Nephron progenitor cell (in vitro differentiated cells): ENCODE measurements at regions not wholly inside any gene's neighbourhood (a gene's known extent, or its start where the extent isn't known, plus 50 kb on each side); places are given as distances from the start of the nearest gene placed in this dataset.

Experiments used
- DNase-seq: peaks from one replicate; pipeline ENCODE4 v3.0.0; 2021
- H3K27ac Mint-ChIP-seq: 2 replicates; pipeline ENCODE4 v1.8.0; 2021; ENCODE audit warnings: mild to moderate bottlenecking, moderate library complexity, mixed read lengths
- H3K27me3 Mint-ChIP-seq: 2 replicates; pipeline ENCODE4 v1.8.0; 2021; ENCODE audit warnings: mild to moderate bottlenecking, low read depth, mixed read lengths; ENCODE audit not compliant: poor library complexity
- H3K36me3 Mint-ChIP-seq: 2 replicates; pipeline ENCODE4 v1.8.0; 2021; ENCODE audit warnings: low read depth, mixed read lengths
- H3K4me1 Mint-ChIP-seq: 2 replicates; pipeline ENCODE4 v1.8.0; 2021; ENCODE audit warnings: mixed read lengths
- H3K4me3 Mint-ChIP-seq: 2 replicates; pipeline ENCODE4 v1.8.0; 2021; ENCODE audit warnings: mild to moderate bottlenecking, moderate library complexity, mixed read lengths
- H3K9me3 Mint-ChIP-seq: 2 replicates; pipeline ENCODE4 v1.8.0; 2021; ENCODE audit warnings: mild to moderate bottlenecking, moderate library complexity, mixed read lengths
- CTCF ChIP-seq: fragments of 200-600 bp; sonication (generic); IDR thresholded peaks from 2 replicates; pipeline ENCODE4 v1.5.0; 2021; ENCODE audit warnings: antibody characterized with exemption

DNA sequence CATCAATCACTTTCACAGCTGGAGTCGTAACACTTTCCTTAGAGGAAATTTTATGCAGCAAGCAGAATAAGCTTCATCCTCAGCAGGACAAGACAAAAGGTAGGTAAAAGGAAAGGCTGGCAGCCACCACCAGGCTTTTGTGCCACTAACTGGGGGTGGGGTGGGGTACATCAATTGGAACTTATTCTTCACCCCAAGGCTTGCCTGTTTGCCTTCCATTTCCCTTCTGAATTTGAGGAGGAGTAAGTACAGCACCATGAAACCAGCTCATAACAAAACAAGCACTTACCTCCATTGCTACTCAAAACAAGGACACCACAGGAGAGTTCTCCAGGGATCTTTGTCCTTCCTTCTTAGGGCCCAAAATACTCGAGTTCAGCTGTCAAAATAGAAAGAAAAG lies 296.8 kb downstream of the ARRDC4 start:
- TF ChIP-seq CTCF: no peak
- peaks cover 3% of the 10 kb centered on the region for H3K27me3 Mint-ChIP-seq

GRCh38 chr15:98263787-98264186 lies 303.3 kb downstream of the ARRDC4 start:
- H3K4me1 Mint-ChIP-seq: no peaks in the 10 kb centered on the region
- no peak for DNase-seq
- H3K4me3 Mint-ChIP-seq: no peak overlapping the region
- H3K36me3 Mint-ChIP-seq: peaks cover 6% of the 10 kb centered on the region
- TF ChIP-seq CTCF: no peak
- H3K27me3 Mint-ChIP-seq: peaks cover 1% of the 10 kb centered on the region
- peaks cover 55% of the 10 kb centered on the region for H3K9me3 Mint-ChIP-seq
- no peak overlapping the region for H3K27ac Mint-ChIP-seq

More for the DNA sequence above, 296.8 kb downstream of the ARRDC4 start:
- peaks cover 11% of the 10 kb centered on the region for H3K36me3 Mint-ChIP-seq
- H3K27ac Mint-ChIP-seq: no peak overlapping the region
- H3K9me3 Mint-ChIP-seq: peaks cover 48% of the 10 kb centered on the region
- DNase-seq: no peak
- no peak overlapping the region for H3K4me3 Mint-ChIP-seq
- H3K4me1 Mint-ChIP-seq: peaks cover 9% of the 10 kb centered on the region

DNA sequence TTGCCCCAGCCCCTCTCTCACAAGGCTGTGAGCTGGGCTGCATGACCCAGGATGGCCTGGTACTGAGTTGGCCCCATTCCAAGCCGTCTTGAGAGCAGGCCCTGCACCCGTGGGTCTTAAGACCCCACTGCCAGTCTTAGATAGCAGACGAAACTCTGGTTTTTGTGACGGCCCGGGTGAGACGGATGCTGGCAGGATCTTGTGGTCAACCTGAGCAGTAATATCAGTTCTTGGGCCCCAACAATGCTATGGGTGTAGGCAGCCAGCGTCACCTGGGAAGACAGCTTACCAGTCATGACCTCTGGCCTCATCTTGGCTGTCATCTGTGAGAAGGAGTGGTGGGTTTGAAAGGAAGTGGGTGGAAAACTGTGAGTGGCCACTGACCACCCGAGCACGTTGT lies 305.8 kb downstream of the ARRDC4 start:
- no peak for TF ChIP-seq CTCF
- Mint-ChIP-seq H3K36me3 (no peaks in the 10 kb centered on the region), H3K27me3 (peaks cover 3% of the 10 kb centered on the region), H3K4me1 (no peaks in the 10 kb centered on the region), H3K27ac (no peak overlapping the region), H3K4me3 (no peak overlapping the region), H3K9me3 (peaks cover 34% of the 10 kb centered on the region)
- DNase-seq: no peak

- H3K9me3 Mint-ChIP-seq: peaks cover 29% of the 10 kb centered on the region
- H3K4me3 Mint-ChIP-seq: no peak overlapping the region
- H3K27ac Mint-ChIP-seq: no peak overlapping the region
- no peaks in the 10 kb centered on the region for H3K4me1 Mint-ChIP-seq
- DNase-seq: no peak
- TF ChIP-seq CTCF: no peak
- peaks cover 3% of the 10 kb centered on the region for H3K27me3 Mint-ChIP-seq
- no peaks in the 10 kb centered on the region for H3K36me3 Mint-ChIP-seq
Measured at GRCh38 chr15:98268163-98268562, 307.7 kb downstream of the ARRDC4 start.

DNA sequence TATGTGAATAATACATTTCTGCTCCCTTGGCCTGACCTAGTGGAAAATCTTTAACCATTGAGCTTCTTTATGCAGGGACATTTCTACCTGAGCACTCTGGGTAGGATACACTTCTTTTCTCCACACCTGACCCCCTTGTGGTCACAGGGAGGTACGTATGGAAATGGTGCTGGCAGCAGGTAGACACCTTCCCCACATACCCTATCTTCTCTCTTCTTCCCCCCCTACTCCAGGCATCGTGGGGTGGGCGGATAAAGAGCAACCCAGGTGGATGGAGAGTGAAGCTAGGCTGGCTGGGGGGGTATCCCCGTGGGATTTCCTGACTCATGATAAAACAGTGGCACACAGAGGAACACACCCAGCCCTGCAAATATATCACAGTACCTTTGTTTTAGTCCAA lies 312.1 kb downstream of the ARRDC4 start:
- Mint-ChIP-seq H3K36me3 (no peaks in the 10 kb centered on the region), H3K9me3 (peaks cover 3% of the 10 kb centered on the region), H3K4me3 (no peak overlapping the region), H3K27ac (no peak overlapping the region), H3K4me1 (no peaks in the 10 kb centered on the region), H3K27me3 (peaks cover 7% of the 10 kb centered on the region)
- no peak for DNase-seq
- TF ChIP-seq CTCF: no peak

- DNase-seq: no peak
- Mint-ChIP-seq H3K27ac (no peak overlapping the region), H3K4me3 (no peak overlapping the region), H3K4me1 (peaks cover 9% of the 10 kb centered on the region), H3K27me3 (peaks cover 4% of the 10 kb centered on the region), H3K36me3 (no peaks in the 10 kb centered on the region), H3K9me3 (no peaks in the 10 kb centered on the region)
- no peak for TF ChIP-seq CTCF
Measured at GRCh38 chr15:98276018-98276417, 315.5 kb downstream of the ARRDC4 start.
